Ureter (tissue), 1 donor: ENCODE measurements at regions not wholly inside any gene's neighbourhood (a gene's known extent, or its start where the extent isn't known, plus 50 kb on each side); places are given as distances from the start of the nearest gene placed in this dataset.
"Not testable (repeated sequence)": the region's sequence is repeated elsewhere in the genome, so short reads cannot be mapped to it uniquely, and the experiment has no call there.

ENCODE experiments used
- DNase-seq: peaks from one replicate; pipeline ENCODE4 v3.0.0-alpha.2; 2020; ENCODE audit warnings: low spot score
- donor health status: DM: yes; HTN: yes; CAD: no.

DNA sequence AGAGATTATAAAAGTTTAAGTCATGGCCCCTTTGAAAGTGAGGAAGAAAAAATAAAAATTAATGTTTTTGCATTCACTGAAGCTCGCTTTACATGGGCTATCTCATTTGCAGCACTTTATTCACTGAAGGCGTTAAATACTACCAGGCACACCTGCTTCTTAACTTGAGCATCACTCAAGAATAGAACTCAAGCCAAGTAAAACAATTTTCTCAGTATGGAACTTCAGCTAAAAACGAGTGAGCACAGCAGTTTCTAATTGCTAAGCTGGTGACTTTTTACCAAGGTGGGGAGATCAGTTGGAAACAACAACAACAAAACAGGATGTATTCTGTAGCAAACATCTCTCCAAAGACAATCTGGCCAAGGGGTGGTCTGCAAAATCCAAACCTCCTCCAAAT, 405.6 kb downstream of the RAB38 start:
- no peak for DNase-seq

DNA sequence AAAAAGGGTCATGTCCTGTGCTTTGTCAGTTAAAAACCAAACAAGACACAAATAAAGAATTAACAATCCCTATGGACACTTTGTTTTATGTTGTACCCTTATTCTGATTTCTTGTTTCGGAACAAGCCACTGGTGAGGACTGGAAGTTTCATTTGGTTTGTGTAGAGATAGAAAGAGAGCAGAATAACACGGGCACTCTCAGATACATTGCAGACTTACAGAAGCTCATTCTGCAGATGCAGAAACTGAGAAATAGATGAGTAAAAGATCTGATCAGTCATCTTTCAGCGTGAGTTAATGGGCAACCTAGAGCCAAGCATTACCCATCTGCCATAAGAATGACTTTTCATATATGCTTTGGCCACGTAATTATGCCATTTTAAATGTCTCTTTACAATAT, 407.6 kb downstream of the RAB38 start:
- DNase-seq = no peak

DNA sequence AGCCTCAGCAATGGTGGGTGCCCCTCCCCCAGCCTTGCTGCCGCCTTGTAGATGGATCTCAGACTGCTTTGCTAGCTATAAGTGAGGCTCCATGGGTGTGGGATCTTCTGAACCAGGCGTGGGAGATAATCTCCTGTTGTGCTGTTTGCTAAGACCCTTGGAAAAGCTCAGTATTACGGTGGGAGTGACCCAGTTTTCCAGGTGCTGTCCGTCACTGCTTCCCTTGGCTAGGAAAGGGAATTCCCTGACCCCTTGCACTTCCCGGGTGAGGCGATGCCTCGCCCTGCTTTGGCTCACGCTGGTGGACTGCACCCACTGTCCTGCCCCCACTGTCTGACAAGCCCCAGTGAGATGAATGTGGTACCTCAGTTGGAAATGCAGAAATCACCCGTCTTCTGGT, 411.2 kb downstream of the RAB38 start:
- DNase-seq = not testable (repeated sequence)

DNA sequence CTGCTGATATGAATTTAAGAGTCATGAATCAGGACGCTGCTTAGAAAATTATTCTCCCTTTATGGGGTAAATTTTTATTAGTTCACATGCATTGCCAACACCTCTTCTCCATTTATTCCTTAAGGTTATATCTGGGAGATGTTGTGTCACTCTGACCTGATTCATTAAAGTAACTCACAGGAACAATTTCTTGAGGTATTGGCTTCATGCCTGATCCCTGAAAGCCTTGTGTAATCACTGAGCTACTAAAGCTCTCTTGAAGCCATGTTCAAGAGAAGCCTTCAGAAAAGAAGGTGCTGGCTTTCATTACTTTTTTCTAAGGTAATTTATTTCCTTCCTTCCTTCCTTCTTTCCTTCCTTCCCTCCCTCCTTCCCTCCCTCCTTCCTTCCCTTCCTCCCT, 420.6 kb downstream of the RAB38 start:
- DNase-seq = no peak

DNA sequence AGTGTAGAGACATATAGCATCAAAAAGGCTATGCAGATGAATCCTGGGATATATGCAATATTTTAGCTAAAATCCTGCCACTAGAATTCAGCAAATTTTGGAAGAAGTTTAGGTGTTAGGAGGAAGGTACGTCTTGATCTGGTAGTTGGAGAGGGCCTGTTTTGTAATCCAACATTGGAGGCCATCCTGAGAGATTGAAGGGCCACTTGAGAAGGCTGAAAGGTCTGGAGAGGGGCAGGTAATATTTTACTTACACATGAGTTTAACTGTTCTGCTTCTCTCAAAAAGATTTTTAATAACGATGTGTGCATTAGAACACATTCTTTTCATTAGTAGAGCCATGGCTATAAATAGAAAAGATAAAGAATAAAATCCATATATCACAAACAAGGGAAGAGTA, 422.1 kb downstream of the RAB38 start:
- DNase-seq = no peak

DNA sequence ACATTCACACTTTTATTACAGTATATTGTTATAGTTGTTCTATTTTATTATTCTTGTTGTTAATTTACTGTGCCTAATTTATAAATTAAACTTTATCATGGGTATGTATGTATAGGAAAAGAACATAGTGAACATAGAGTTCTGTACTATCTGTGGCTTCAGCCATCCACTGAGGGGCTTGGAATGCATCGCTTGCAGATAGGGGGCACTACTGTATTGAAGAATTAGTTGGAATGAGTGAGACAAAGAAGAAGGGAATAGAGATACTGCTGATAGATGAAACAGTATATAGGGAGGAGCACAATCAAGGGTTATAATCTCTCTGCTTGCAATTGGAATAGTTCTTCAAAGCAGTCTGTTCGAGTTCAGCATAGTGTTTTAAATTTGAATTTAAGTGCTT, 432.2 kb downstream of the RAB38 start:
- DNase-seq = no peak

DNA sequence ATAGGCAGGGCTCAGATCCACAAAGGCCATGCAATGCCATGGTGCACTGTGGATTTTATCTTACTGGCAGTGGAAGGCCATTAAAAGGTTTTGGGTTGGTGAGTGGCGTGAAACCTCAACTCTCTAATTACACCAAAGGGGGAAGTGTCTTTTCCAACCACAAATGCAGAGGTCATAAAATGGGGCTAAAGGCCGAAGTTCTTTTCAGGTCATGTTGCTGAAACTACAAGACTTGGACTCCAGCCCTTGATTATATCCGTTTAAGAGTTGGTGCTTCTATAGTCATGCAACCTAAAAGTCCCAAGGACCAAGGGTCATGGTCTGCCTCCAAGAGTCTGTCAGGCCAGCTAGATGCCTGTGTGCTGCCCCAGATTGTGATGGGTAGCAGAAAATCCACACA, 434.3 kb downstream of the RAB38 start:
- no peak for DNase-seq

DNA sequence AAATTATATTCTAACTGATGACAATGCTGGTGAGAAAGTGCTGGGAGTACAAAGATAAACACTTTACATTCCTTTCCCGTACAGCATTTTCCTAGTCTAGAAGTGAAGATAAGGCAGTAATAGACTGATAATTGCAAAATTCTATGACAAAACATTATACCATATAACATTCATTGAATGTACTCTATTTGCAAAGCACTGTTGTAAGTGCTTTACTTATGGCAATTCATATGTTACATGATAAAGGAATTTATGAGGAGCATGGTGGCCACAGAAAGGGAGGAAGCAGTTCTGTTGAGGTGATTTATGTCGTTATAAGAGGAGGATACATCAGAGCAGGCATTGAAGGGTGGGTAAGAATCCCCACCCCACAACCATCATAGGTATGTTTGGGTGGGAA, 434.8 kb downstream of the RAB38 start:
- no peak for DNase-seq

DNA sequence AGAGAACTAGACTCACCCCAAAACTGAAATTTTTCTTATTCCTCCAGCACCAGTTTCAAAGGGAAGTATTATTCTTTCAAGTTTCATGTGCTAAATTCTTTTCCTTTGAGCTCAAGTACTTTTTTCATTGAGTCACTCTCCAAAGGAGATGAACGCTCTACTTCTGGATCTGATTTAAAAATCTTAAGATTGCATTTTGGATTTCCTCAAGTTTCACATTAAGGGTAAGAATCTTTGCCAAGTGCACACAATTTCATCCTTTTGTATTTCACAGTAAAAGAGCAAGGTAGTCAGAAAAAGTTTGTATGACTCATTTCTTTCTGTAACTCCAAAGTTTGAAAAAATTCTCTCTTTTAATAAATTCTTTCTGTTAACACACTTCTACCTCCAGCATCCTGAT, 435.5 kb downstream of the RAB38 start:
- DNase-seq = no peak

DNA sequence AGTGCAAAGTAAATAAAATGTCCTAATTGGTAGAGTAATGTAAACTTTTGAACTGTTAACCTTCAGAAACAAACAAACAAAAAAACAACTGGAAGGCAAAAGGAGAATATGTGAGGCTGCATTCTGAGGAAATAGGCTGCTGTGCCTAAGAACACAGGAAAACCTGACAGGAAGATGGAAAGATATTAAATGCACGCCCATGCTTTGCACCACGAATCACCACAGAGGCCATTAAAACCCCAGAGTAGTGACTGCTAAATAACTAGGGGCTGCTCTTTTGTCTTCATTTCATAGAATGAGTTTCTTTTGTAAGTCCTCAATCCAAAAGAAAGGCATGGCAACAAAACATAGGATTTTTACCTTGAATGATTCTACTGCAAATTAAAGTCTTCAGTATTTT, 436.0 kb downstream of the RAB38 start:
- DNase-seq = no peak

DNA sequence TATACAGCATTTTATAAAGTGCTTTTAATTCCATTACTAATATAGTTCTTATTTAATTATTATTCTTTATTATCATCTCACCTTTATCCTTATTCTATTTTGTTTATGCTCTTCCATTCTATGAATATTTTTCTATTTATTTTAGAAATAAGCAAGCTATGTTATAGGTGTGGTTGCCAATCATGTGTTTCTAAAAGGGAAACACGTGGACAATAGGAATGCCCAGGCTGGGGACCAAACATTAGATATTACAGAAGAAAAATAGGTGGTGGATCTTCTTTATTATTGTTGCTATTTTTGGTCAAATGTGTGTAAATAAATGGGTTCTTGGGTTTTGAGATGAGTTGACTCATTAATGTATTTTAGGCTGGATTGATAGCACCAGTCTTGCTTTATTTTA, 438.3 kb downstream of the RAB38 start:
- DNase-seq = no peak

DNA sequence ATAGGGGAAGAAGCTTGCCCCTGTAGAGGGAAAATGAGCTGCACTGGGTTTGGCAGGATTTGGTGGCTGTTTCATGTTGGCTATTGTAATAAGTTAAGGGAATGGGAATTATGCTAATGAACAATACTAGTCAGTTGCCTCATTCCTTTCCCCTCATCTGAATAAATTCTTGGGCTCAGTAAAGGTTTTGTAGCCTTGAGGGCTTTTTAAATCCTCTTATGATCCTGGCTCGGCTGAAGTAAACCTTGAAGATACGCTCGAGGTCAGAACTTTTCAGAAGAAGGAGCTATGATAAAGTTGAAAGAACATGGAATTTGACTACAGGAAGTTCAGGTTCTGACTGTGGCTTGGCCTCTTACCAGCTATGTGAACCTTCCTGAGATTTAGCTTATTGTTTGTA, 448.7 kb downstream of the RAB38 start:
- no peak for DNase-seq

DNA sequence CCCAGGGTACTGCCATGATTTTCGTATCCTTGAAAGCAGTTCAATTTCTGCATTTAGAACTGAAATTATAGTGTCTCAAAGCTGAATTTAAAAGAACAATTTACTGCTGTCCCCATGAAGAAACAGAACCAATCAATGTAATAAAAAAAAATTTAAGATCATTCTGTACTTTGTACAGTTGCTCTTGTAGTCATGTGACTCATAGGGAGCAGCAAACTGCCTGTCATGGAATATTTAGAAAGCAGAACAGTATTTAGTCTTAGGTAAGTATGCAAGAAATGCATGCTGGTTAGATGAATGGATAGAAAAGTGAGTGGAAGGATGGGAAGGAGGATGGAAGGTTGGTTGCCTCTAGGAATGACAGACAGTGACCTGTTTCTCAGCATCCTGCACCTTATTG, 450.9 kb downstream of the RAB38 start:
- no peak for DNase-seq

DNA sequence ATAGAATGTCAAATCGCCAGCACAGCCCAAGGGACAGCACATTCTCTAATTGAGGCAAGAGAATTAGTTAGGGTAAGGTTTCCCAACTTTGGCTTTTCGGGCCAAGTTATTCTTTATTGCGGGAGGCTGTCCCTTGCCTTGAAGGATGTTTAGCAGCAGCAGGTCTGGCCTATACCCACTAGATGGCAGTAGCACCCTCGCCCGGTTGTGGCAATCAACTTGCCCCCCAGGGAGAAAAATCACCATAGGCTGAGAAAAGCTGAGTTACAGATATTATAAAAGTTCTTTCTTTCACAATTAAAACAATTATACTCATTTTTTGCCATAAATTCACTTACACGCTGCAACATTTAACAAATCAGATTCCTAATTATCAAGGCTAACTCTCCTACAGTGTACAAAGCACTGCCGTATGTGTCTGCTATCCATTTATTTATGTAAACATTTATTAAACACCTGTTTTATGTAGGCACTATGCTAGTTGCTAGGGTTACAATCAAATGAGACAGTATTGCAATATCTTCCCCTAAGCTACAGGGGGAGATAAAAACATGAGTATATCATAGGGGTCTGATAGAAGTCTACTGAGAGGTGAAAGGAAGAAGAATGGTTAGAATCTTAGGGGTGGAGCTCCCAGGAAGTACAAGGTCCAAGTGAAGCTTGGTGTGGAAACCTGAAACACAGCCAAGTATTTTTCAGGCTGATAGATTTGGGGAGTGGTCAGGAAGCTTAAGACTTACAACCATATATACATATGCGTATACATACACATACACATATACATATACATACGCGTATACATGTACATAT, 452.3 kb downstream of the RAB38 start:
- no peak for DNase-seq

DNA sequence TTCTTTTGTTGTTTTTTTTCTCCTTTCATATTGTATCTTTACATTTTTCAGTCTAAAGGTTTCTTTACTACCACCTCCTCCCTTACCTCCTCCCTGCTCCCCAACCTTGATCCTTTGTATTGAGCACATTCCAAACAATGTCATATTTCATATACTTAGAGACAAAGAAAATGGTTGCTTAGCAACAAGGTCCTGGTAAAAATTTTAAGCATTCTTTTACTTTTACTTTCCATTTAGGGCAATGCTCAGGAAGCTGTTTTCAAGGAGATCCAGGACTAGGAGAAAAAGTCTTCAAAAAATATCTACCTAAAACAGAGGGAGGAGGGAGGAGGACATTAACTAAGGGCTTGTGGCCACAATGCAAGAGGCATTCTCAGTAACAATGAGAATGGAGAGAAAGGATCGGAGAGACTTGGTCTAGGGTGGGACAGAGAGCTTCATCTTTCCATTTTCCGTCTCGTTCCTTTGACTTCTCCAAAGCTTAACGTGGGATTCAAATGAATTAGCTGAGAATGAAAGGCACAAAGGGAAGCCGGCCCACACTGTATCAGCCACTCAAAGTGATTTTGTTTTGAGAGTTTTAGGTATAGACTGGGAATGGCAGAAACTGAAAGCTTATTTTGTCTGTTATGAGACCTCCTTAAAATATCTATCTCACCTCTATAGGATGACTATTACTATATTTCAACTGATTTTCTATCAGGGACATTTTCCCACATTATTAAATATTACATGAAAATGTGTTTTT, 455.7 kb downstream of the RAB38 start:
- no peak for DNase-seq

DNA sequence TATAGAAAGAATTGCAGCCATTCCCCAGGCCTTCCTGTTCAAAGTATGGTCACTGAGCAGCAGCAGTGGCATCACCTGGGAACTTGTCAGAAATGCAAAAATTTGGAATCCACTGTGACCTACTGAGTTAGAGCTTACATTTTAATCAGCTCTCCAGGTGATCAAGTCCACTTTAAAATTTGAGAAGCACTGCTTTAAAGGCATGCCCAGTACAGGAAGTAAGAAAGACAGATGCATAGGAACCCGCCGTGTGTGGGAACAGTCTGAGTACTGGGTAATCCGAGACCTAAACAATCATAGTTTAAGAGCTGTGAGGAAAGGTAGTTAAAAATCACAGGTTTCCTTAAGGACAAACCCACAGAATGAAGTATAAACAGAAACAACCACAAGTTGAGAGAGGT, 462.4 kb downstream of the RAB38 start:
- DNase-seq = no peak

DNA sequence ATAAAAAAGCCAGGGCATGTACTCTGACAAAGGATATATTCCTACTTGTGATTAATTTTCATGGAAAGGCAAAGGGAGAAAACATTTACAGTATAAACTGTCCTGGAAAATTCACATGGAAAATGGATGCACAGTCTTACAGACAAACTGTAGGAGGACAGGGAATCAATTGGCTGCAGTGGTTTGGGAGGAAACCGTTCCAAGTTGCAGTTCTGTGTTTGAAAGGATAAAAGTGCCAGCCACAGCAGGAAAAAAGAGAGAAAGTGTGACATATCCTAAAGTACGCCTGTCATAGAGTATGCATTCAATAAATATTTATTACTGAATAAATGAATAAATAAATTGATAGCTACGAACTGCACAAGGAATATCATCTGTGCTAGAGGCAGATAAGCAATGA, 462.9 kb downstream of the RAB38 start:
- no peak for DNase-seq

DNA sequence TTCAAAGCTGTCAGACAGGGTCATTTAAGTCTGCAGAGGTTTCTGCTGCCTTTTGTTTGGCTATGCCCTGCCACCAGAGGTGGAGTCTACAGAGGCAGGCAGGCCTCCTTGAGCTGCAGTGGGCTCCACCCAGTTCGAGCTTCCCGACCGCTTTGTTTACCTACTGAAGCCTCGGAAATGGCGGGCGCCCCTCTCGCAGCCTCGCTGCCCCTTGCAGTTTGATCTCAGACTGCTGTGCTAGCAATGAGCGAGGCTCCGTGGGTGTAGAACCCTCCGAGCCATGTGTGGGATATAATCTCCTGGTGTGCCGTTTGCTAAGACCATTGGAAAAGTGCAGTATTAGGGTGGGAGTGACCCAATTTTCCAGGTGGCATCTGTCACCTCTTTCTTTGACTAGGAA, 471.7 kb downstream of the RAB38 start:
- DNase-seq = not testable (repeated sequence)

DNA sequence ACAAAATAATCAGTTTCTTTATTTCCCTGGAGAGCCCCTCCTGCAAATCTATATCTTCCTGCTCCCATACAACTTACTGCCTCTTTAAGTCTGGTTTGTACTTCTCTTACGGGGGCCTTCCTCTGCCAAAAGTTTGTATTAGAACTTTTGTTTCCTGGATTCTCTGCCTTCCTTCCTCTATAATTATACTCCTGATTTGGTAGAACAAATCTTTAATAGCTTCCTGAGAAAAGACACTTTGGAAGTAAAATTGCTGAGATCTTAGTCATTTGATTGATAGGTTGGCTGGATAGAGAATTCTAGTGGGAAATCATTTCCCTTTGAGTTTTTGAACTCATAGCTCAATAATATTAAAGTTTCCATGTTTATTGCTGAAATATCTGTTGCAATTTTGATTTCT, 499.2 kb downstream of the RAB38 start:
- DNase-seq = no peak

DNA sequence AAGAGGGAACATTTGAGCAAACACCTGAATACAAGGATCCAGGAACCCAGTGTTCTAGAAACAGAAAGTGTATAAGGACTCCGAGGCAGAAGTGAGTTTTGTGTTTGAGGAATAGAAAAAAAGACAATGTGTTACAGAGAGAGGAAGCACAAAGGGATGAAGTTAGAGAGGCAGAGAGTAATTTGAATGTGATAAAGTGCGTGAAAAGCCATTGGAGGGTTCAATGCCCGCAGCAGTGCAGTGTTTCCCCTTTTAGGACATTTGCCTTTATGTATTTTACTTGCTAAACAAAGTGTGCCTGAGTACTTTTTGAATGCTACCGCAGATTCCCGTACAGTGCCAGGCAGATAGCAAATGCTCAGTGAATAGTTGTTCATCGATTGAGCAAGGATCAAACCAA, 508.5 kb downstream of the RAB38 start:
- DNase-seq = no peak

DNA sequence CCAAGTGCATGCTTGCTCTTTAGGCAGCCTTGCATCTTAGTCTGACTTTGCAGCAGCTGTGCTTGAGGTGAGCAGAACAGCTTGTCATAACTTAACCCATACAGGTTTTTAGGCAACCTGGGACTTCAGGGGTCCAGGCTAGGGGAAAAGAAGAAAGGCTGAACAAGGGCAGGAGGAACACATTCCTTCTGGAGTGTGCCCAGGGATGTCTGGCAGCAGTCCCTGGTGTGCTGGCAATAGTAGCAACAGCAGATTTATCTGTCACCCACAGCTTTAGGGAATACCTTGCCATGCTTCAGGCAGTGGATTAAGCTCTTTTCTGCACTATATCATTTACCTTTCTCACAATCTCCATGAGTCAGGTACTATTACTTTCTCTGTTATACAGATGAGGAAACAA, 513.0 kb downstream of the RAB38 start:
- no peak for DNase-seq

DNA sequence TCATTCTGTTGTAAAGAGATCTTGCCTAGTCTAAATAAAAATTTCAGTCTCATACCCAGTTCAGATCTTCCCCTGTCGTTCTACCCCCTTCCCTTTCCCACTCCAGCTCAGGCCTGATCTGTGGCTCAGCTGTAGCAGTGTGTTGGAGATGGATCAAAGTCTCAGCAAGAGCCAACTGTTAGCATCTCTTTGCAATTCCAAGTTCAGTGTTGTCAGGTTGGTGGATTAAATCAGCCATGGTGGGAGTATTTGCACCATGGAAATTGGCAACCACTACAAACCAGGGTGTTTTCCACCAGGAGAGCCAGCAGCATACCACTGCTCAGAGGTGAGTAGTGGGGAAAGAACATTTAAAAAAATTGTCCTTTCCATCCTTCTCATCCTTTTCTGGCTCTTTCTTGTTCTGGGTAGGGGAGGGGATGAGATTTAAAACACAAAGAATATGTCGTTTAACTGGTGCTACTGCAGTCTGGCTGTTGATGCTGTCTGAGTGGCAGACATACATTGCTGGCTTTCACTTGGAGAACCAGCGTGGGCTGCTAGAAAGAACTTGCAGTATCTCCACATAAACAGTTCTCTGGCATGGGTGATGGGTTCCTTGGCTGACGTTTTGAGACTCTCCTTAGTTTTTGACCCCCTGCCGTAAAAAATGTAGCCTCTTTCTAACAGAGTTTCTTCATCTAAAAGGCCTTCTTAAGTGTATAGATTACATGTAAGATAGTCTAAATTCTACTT, 514.1 kb downstream of the RAB38 start:
- DNase-seq = no peak

DNA sequence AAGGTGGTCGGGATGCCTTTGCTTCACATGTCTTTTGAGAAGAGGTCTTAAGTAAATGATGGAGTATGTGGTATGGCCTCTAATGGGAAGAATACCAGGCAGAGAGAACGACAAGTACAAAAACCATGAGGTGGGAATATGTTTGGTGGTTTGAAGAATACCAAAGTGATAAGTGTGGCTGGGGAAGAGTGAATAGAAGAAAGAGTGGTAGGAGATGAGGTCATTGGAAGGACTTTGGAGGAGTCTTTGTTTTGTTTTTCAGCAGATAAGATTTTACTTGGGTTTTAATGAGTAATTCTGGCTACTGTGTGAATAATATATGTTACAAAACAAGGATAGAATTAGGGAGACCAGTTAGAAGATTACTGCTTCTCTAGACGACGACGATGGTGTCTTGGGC, 515.4 kb downstream of the RAB38 start:
- no peak for DNase-seq
